ENCODE measurements at regions not wholly inside any gene's neighbourhood (a gene's known extent, or its start where the extent isn't known, plus 50 kb on each side); places are given as distances from the start of the nearest gene placed in this dataset.

DNA sequence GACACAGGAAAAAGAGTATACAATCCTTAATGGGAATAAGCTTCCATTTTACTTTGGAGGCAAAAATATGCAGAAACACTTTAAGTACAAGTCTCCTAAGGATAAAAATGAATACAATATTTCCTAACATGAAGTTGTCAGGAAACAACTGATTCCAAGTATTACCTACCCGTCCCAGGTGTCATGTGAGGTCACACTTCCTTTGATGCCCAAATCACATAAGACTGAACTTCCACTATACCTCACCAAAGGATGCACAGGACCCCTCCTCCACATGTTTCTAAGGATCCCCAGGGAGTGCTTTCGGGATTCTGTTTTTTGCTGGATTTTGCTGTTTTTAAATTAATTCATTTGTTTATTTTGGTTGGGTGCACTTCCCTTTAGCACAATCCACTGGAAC, 438.5 kb upstream of the TCF4 start:
- TF ChIP-seq CTCF (IDR thresholded peaks at IDR 0.05) (no peak), POLR2A (IDR thresholded peaks at IDR 0.05) (no peak), POLR2AphosphoS5 (IDR thresholded peaks at IDR 0.05) (no peak)

Data from prostate gland (tissue), 2 donors.